ENCODE measurements at regions not wholly inside any gene's neighbourhood (a gene's known extent, or its start where the extent isn't known, plus 50 kb on each side); places are given as distances from the start of the nearest gene placed in this dataset.

DNA sequence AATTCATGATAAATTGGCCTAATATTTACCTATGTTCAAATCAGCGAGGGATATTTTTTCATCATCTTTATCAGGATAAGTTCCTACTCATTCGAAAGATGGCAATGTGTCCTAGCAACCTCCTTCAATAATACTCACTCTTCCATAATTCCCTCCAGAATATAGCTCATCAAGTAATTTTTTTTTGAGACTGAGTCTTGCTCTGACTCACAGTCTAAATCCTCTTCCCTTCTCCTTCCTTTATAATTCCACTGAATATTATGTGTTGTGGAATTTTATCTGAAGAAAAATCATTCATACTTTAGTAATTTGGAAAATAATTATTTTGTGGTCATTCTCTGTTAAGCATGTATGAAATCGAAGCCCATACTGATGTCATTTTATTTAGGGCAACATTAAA lies 663.8 kb downstream of the FLRT2 start:
- TF ChIP-seq, protein P1, sequence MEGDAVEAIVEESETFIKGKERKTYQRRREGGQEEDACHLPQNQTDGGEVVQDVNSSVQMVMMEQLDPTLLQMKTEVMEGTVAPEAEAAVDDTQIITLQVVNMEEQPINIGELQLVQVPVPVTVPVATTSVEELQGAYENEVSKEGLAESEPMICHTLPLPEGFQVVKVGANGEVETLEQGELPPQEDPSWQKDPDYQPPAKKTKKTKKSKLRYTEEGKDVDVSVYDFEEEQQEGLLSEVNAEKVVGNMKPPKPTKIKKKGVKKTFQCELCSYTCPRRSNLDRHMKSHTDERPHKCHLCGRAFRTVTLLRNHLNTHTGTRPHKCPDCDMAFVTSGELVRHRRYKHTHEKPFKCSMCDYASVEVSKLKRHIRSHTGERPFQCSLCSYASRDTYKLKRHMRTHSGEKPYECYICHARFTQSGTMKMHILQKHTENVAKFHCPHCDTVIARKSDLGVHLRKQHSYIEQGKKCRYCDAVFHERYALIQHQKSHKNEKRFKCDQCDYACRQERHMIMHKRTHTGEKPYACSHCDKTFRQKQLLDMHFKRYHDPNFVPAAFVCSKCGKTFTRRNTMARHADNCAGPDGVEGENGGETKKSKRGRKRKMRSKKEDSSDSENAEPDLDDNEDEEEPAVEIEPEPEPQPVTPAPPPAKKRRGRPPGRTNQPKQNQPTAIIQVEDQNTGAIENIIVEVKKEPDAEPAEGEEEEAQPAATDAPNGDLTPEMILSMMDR (conservative IDR thresholded peaks at IDR 0.05) = no peak
- TF ChIP-seq ZFX (IDR thresholded peaks at IDR 0.05) = no peak

Measured in C4-2B (cell line).